ENCODE measurements at regions not wholly inside any gene's neighbourhood (a gene's known extent, or its start where the extent isn't known, plus 50 kb on each side); places are given as distances from the start of the nearest gene placed in this dataset.
"Not testable (repeated sequence)": the region's sequence is repeated elsewhere in the genome, so short reads cannot be mapped to it uniquely, and the experiment has no call there.

DNA sequence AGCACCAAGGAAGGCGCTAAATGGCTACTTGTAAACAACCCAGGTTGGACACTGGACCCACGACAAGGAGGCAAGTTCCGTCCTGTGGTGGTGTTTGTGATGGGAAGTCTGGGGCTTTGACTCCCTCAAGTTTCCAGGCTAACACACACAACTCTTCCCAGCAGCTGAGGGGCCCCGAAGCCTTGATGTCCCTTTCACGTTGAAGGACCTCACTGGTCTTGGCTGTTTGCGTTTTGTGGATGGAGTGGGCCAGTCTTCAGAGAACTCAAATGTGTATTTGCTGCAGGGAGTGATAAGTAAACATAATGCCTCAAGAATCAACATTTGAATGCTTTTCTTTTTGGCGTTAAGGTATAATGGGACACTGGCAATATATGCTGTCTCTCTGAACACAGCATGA, 199.2 kb downstream of the TM9SF2 start:
- no peak for DNase-seq (ENCODE audit: low spot score)

- DNase-seq (ENCODE audit: low spot score) = no peak
Observed at GRCh38 chr13:99698816-99699099, 197.5 kb downstream of the TM9SF2 start.

DNA sequence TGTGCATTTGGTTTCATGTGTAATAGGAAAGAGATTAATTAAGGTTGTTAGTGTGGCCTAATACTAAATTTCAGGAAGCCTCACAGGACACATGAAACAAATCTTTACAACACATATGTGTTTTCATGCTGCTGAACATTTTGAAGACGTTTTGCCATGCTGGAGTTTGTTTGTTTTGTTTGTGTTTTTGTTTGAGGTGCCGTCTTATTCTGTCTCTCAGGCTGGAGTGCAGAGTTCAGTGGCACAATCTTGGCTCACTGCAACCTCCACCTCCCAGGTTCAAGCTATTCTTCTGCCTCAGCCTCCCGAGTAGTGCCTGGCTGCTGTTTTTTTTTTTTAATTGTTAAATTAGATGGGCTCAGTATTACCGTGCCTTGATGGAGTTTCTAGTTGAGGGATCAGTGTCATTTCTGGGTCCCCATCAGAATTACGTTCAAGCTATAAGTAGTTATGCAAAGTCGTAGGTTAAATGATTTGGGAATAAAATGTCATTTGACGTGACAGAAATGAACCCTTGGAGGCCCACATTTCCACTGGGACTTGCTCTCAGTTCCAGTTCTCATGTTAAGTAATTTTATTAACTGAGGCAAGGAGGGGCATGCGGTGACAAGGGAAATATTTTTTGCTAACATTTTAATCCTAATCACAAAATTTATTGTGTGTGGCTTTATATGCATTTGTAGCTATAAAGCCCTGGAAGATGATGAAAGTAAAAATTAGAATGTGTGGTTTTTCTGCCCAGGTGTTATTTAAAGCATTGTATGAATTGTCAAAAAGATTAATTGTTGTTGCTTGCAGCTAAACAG, 196.9 kb downstream of the TM9SF2 start:
- DNase-seq (ENCODE audit: low spot score) = no peak

DNA sequence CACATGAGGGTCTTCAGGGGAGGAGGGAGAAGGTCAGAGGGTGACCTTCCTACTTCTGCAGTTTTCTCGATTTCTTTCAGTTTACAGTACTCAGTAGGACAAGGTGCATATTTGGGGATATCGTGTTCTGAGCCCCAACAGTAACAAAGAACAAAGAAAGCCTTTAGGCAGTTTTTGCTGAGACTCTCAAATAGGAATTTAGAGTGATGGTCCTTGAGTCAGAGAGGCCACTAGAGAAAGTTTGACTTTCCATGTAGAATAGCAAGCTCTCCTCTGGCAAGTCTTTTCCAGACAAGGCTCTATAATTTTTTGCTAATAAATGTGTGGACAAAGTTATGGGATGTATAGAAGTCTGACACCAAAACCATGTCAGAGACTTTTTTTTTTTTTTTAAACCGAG, 194.6 kb downstream of the TM9SF2 start:
- no peak for DNase-seq (ENCODE audit: low spot score)

DNA sequence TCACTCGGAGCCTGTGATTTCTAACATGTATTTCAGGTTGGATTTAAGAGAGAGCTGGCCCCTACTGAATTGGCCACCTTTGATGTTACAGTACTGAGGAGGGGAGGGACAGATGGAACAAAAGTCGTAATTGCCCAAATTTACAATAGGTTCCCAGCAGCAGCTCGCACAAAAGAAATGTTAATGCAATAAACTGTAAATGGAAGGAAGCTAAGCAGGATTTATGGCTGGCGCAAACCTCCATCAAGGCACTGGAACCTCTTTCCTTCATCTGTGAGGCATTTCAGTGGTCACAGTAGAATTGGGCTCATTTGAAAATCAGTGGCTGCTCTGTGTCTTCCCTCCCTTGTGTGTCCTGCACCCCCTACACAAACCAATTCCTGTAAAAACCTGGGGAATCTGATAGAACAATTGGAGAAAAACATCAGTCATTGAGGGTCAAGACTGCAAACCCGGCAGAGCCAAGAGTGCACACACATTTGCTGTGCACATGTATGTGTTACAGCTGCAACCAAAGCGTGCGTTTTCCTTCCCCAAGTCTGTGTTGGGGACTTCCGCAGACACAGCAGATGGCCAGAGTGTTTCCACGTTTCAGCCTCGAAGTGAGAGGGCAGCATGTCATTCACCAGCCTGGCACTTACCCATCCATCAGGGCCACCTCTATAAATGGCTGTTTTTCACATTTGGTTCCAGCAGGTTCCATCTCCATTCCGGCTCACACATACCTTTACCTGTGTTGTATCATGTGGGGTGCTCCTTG, 192.8 kb downstream of the TM9SF2 start:
- no peak for DNase-seq (ENCODE audit: low spot score)

GRCh38 chr13:99693351-99693750, 192.1 kb downstream of the TM9SF2 start:
- no peak for DNase-seq (ENCODE audit: low spot score)

- no peak for DNase-seq (ENCODE audit: low spot score)
Observed at GRCh38 chr13:99692854-99693253, 191.6 kb downstream of the TM9SF2 start.

- DNase-seq (ENCODE audit: low spot score) = no peak
Observed at GRCh38 chr13:99691552-99691951, 190.3 kb downstream of the TM9SF2 start.

DNA sequence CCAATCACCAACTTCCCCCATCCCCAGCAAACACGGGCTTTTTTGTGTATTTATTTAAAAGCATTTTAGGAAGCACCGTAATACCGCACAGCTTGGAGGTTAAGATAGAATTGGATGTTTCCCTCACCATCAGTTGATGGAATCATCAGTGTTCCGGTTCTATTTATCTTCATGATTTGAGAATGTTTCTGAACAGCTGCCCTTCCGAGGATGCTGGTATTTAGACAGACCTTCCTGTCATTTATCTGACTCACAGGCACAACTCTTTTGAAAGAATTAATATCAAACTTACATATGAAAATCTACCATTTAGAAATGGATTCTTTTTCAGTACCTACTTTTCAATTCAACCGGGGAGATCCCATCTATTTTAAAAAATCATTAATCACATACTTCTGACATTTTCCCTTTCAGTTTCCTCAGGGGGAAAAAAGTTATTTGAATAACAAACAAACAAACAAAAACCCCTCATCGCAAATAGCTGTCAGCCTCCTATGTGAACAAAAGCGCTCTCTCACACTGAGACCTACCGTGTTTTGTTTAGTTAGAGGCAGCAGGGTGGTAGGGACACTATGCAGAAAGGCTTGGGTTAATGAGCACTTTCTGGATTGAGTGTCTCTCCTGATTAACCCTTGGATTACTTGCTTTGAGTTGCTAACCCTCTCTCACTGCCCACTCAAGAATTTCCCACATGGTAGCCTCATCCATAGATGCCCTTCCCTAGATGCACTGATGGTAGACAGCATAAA, 189.3 kb downstream of the TM9SF2 start:
- no peak for DNase-seq (ENCODE audit: low spot score)

- no peak for DNase-seq (ENCODE audit: low spot score)
Observed at GRCh38 chr13:99689955-99690354, 188.7 kb downstream of the TM9SF2 start.

GRCh38 chr13:99688776-99689175, 187.5 kb downstream of the TM9SF2 start:
- peak; percentile 16 for DNase-seq (ENCODE audit: low spot score)

- DNase-seq (ENCODE audit: low spot score) = peak; percentile 72
Observed at GRCh38 chr13:99687723-99688397, 186.6 kb downstream of the TM9SF2 start.

GRCh38 chr13:99686944-99687411, 185.7 kb downstream of the TM9SF2 start:
- no peak for DNase-seq (ENCODE audit: low spot score)

GRCh38 chr13:99686157-99686572, 184.9 kb downstream of the TM9SF2 start:
- peak; percentile 54 for DNase-seq (ENCODE audit: low spot score)

DNA sequence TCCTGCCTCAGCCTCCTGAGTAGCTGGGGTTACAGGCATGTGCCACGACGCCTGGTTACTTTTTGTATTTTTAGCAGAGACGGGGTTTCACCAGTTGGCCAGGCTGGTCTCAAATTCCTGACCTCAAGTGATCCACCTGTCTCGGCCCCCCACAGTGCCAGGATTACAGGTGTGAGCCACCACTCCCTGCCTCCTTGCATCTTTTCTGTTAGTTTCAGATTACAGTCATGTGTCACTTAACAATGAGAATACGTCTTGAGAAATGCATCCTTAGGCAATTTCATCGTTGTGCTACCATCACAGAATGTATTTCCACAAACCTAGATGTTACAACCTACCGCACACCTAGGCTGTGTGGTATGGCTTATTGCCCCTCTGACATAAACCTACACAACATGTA, 180.4 kb downstream of the TM9SF2 start:
- no peak for DNase-seq (ENCODE audit: low spot score)

DNA sequence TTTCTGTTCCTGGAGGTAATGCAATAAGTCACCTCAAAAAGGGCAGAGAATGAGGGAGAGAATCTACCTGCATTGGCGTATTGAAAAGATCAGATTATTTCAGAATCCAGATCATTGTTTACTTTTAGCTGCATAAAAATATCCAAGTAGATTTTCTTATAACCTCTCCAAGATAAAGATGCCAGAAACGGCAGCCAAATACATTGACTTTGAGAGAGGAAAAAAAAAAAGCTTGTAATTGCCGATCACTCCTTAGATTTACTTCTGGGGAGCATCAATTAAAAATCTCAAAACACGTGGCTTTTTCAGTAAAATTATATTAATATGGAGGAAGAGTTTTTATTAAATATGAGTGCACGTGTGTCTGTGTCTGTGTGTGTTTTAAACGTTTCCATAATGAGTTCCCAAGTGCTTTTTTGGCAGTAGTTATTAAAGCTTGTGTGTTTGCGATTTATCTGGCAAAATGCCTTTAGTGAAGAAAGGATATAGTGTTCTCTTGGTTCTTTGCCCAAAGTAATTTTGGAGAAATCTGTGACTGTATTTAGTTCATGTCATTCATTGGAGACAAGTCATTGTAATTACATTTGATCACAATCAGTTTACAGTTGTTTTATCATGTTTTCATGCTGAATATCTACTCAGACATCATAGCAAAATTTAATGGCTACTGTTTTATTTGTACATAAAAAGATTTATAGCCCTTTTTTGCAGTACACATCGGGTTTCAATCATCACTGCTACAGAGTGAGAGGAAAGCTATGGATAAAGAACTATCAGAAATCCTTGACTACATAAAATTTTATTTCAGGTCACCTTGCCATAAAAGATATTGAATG, 176.1 kb downstream of the TM9SF2 start:
- no peak for DNase-seq (ENCODE audit: low spot score)

GRCh38 chr13:99671746-99672145, 170.5 kb downstream of the TM9SF2 start:
- no peak for DNase-seq (ENCODE audit: low spot score)

- not testable (repeated sequence) for DNase-seq (ENCODE audit: low spot score)
Observed at GRCh38 chr13:99669096-99669495, 167.8 kb downstream of the TM9SF2 start.

DNA sequence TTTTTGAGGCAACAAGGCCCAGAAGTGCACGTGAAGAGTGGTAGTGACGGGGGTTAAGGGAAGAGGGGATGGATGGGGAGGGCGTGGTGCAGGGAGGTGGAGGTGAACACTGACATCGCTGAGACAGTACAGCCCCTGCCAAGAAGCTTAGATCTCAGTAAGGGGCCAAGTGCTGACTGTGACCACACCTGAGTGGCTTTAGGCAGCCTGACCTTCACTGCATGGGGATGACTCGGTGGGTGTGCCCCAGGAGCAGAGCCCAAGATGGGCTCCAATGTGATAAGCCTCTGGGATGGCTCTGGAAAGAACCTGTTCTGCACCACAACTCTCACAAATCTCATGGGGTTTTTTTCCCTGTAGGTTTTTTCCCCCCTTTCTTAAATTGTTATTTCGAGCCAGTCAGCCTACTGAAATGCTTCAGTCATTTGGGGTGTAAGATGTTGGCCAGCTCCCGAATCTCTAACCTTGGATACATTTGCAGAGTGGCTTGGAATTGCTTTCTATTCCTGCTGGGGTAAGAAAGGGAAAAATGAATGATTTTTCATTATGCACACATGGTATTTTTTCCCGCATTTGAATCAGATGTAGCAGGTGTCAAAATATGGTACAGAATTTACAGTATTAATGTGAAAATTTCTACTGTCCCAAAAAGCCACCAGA, 165.0 kb downstream of the TM9SF2 start:
- DNase-seq (ENCODE audit: low spot score) = no peak

- DNase-seq (ENCODE audit: low spot score) = no peak
Observed at GRCh38 chr13:99665711-99666110, 164.4 kb downstream of the TM9SF2 start.

DNA sequence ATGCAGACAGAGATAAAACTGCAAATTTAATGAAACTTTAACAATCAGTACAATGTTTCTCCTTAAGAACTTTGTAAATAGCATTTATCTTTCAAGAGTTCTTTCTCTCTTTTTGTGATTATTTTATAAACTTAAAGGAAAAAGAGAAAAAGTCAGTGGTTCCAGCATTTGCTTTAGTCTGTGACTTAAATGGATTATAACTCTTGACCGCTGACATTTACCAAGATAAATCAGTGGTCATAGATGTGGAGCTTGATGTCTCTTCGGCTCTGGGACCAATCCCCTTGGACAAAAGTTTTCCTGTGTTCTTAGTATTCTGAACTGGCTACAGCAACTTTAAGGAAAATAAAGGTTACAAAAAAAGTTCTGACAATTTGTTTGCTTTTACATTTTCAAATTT, 162.6 kb downstream of the TM9SF2 start:
- no peak for DNase-seq (ENCODE audit: low spot score)
